Astrocyte (in vitro differentiated cells and primary cell): ENCODE measurements at regions not wholly inside any gene's neighbourhood (a gene's known extent, or its start where the extent isn't known, plus 50 kb on each side); places are given as distances from the start of the nearest gene placed in this dataset.

Source experiments
- CTCF ChIP-seq: IDR thresholded peaks from 2 replicates; pipeline ENCODE4 v1.5.1; 2011; ENCODE audit warnings: low read depth, mild to moderate bottlenecking, inconsistent platforms, low read length, moderate library complexity; ENCODE audit not compliant: insufficient read depth
- EZH2 ChIP-seq: IDR thresholded peaks from 2 replicates; pipeline ENCODE4 v1.6.1; 2012; ENCODE audit warnings: mild to moderate bottlenecking, low read length, inconsistent platforms; ENCODE audit not compliant: insufficient read depth

GRCh38 chr4:3666263-3666662, 99.9 kb upstream of the ADRA2C start:
- no peak for TF ChIP-seq CTCF
- TF ChIP-seq EZH2: no peak
